Ovary (tissue), 3 donors: ENCODE measurements at regions not wholly inside any gene's neighbourhood (a gene's known extent, or its start where the extent isn't known, plus 50 kb on each side); places are given as distances from the start of the nearest gene placed in this dataset.

Experiments
- POLR2A ChIP-seq: fragments of 450-650 bp; IDR thresholded peaks from one replicate; pipeline ENCODE4 v1.6.1; 2017; ENCODE audit warnings: antibody characterized with exemption, mild to moderate bottlenecking, moderate library complexity
- TF ChIP-seq, protein P1 (sequence below), 3 donors: fragments of 450-650 bp in 2 of 3; fragments of 200-600 bp in 1 of 3; IDR thresholded peaks; one replicate each; pipeline versions ENCODE4 v1.5.1 to v1.8.0; 2016 to 2022; ENCODE audit warnings: antibody characterized with exemption in 3 of 3, mild to moderate bottlenecking in 1 of 3
- donor health status: DM: no; HTN: no; CAD: no.

DNA sequence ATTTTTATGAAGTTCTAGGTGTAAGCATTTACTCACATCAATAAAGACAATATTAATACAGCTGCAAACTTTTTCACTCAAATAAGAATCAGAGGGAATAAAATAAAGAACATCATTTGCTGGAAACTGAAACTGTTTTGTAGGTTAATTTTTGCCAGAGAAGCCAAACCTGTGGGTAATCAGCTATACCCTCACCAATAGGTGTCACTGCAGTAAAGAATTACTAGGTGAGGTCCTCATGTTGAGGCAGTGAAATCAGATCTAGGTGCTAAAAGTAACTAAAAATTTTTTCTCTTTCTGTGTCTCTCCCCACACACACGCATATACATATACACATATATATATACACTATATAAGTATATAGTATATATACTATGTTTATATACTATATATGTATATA is 1016.3 kb upstream of the SEMA6A start:
- TF ChIP-seq, protein P1, sequence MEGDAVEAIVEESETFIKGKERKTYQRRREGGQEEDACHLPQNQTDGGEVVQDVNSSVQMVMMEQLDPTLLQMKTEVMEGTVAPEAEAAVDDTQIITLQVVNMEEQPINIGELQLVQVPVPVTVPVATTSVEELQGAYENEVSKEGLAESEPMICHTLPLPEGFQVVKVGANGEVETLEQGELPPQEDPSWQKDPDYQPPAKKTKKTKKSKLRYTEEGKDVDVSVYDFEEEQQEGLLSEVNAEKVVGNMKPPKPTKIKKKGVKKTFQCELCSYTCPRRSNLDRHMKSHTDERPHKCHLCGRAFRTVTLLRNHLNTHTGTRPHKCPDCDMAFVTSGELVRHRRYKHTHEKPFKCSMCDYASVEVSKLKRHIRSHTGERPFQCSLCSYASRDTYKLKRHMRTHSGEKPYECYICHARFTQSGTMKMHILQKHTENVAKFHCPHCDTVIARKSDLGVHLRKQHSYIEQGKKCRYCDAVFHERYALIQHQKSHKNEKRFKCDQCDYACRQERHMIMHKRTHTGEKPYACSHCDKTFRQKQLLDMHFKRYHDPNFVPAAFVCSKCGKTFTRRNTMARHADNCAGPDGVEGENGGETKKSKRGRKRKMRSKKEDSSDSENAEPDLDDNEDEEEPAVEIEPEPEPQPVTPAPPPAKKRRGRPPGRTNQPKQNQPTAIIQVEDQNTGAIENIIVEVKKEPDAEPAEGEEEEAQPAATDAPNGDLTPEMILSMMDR (IDR thresholded peaks at IDR 0.05): no peak
- TF ChIP-seq POLR2A: no peak
